Suppressor macrophage treated with lipopolysaccharide for 1 hour (primary cell): ENCODE measurements at regions not wholly inside any gene's neighbourhood (a gene's known extent, or its start where the extent isn't known, plus 50 kb on each side); places are given as distances from the start of the nearest gene placed in this dataset.

Source experiments
- DNase-seq, 3 donors: peaks; one replicate each; pipeline ENCODE4 v3.0.0-alpha.2; 2020 to 2022

GRCh38 chr1:2866422-2867086 is 65.1 kb upstream of the TTC34 start:
- no peak for DNase-seq

GRCh38 chr1:2867087-2867425 is 65.6 kb upstream of the TTC34 start:
- DNase-seq = no peak

GRCh38 chr1:2867861-2868260 is 66.4 kb upstream of the TTC34 start:
- no peak for DNase-seq

- DNase-seq = no peak
Measured at GRCh38 chr1:2868571-2869195, 67.2 kb upstream of the TTC34 start.

GRCh38 chr1:2871246-2871815 is 69.8 kb upstream of the TTC34 start:
- no peak for DNase-seq

GRCh38 chr1:2874207-2874606 is 72.7 kb upstream of the TTC34 start:
- no peak for DNase-seq

- no peak for DNase-seq
Measured at GRCh38 chr1:2874607-2875480, 73.4 kb upstream of the TTC34 start.

- no peak for DNase-seq
Measured at GRCh38 chr1:2875707-2876561, 74.4 kb upstream of the TTC34 start.

GRCh38 chr1:2876846-2877245 is 75.4 kb upstream of the TTC34 start:
- DNase-seq = no peak

GRCh38 chr1:2877391-2877790 is 75.9 kb upstream of the TTC34 start:
- no peak for DNase-seq

- no peak for DNase-seq
Measured at GRCh38 chr1:2878591-2878990, 77.1 kb upstream of the TTC34 start.

GRCh38 chr1:2879026-2879425 is 77.5 kb upstream of the TTC34 start:
- no peak for DNase-seq

- DNase-seq = no peak
Measured at GRCh38 chr1:2879591-2879990, 78.1 kb upstream of the TTC34 start.

- DNase-seq = no peak
Measured at GRCh38 chr1:2880086-2880485, 78.6 kb upstream of the TTC34 start.

- DNase-seq = no peak
Measured at GRCh38 chr1:2880812-2881295, 79.4 kb upstream of the TTC34 start.

- no peak for DNase-seq
Measured at GRCh38 chr1:2881556-2881955, 80.1 kb upstream of the TTC34 start.

GRCh38 chr1:2882966-2883696 is 81.6 kb upstream of the TTC34 start:
- DNase-seq = no peak

GRCh38 chr1:2885001-2885400 is 83.5 kb upstream of the TTC34 start:
- no peak for DNase-seq

- no peak for DNase-seq
Measured at GRCh38 chr1:2886631-2887030, 85.1 kb upstream of the TTC34 start.

GRCh38 chr1:2887941-2888855 is 86.7 kb upstream of the TTC34 start:
- DNase-seq = no peak
